LNCaP clone FGC (cell line): ENCODE measurements at regions not wholly inside any gene's neighbourhood (a gene's known extent, or its start where the extent isn't known, plus 50 kb on each side); places are given as distances from the start of the nearest gene placed in this dataset.

Source experiments
- DNase-seq: peaks from one replicate; pipeline ENCODE4 v3.0.0-alpha.2; 2011; ENCODE audit warnings: low read depth
- H3K4me3 ChIP-seq: 2 replicates; pipeline ENCODE4 v1.5.1; 2011; ENCODE audit warnings: mild to moderate bottlenecking, low read depth, low read length, control low read depth
- CTCF ChIP-seq: IDR thresholded peaks from 2 replicates; pipeline ENCODE4 v1.5.1; 2012; ENCODE audit warnings: mild to moderate bottlenecking; ENCODE audit not compliant: control insufficient read depth, insufficient read depth; ENCODE audit errors: extremely low read depth

GRCh38 chr1:184302346-184302745, 84.5 kb upstream of the C1orf21 start:
- no peak for DNase-seq
- TF ChIP-seq CTCF, result no peak
- H3K4me3 ChIP-seq, result no peak overlapping the region

- TF ChIP-seq CTCF, result no peak
- H3K4me3 ChIP-seq, result no peak overlapping the region
- no peak for DNase-seq
These were observed 76.5 kb upstream of the C1orf21 start for GRCh38 chr1:184310157-184310819.

GRCh38 chr1:184311580-184311979, 75.2 kb upstream of the C1orf21 start:
- H3K4me3 ChIP-seq, result no peak overlapping the region
- TF ChIP-seq CTCF, result no peak
- no peak for DNase-seq

- no peak overlapping the region for H3K4me3 ChIP-seq
- TF ChIP-seq CTCF, result no peak
- DNase-seq, result no peak
These were observed 71.6 kb upstream of the C1orf21 start for GRCh38 chr1:184315254-184315653.

GRCh38 chr1:184319879-184320278, 67.0 kb upstream of the C1orf21 start:
- no peak for DNase-seq
- no peak for TF ChIP-seq CTCF
- no peak overlapping the region for H3K4me3 ChIP-seq

- no peak overlapping the region for H3K4me3 ChIP-seq
- no peak for TF ChIP-seq CTCF
- no peak for DNase-seq
These were observed 64.6 kb upstream of the C1orf21 start for GRCh38 chr1:184322253-184322652.

- DNase-seq, result no peak
- TF ChIP-seq CTCF, result no peak
- no peak overlapping the region for H3K4me3 ChIP-seq
These were observed 61.9 kb upstream of the C1orf21 start for GRCh38 chr1:184324972-184325371.
